ENCODE measurements at regions not wholly inside any gene's neighbourhood (a gene's known extent, or its start where the extent isn't known, plus 50 kb on each side); places are given as distances from the start of the nearest gene placed in this dataset.

DNA sequence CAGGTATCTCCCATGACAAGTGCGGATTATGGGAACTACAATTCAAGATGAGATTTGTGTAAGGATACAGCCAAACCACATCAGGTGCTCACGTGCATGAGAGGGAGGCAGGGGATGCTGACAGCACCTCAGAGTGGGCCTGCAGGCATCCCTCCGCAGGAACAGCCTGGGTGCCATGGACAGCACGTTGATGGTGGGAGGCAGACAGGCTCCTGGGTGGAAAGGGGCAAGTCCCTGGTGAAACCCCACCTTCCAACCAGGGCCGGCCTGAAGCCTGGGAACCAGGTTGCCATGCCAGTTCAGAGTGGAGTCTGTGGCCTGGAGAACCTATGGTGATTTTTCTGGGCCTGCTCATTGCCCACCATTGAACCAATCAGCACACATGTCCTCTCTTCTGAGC, 1469.6 kb downstream of the PCDH7 start:
- no peak for ATAC-seq
- no peak for TF ChIP-seq ZFP3 (CRISPR knock-in tag; IDR thresholded peaks at IDR 0.05)
- no peak for TF ChIP-seq ISL1 (CRISPR knock-in tag; IDR thresholded peaks at IDR 0.05)
- TF ChIP-seq ARNTL (CRISPR knock-in tag; IDR thresholded peaks at IDR 0.05; ENCODE audit: borderline replicate concordance, low read depth), result no peak
- TF ChIP-seq POU6F1 (CRISPR knock-in tag; IDR thresholded peaks at IDR 0.05; ENCODE audit: borderline replicate concordance, low read depth), result no peak
- no peak for TF ChIP-seq TCF4 (CRISPR knock-in tag; IDR thresholded peaks at IDR 0.05; ENCODE audit: borderline replicate concordance)
- no peak for TF ChIP-seq RARB (CRISPR knock-in tag; IDR thresholded peaks at IDR 0.05)
- no peak for TF ChIP-seq SNAI2 (CRISPR knock-in tag; IDR thresholded peaks at IDR 0.05)
- no peak for TF ChIP-seq ZNF8 (CRISPR knock-in tag; IDR thresholded peaks at IDR 0.05)
- no peak for TF ChIP-seq ZC3H10 (CRISPR knock-in tag; IDR thresholded peaks at IDR 0.05)
- TF ChIP-seq, protein P1, sequence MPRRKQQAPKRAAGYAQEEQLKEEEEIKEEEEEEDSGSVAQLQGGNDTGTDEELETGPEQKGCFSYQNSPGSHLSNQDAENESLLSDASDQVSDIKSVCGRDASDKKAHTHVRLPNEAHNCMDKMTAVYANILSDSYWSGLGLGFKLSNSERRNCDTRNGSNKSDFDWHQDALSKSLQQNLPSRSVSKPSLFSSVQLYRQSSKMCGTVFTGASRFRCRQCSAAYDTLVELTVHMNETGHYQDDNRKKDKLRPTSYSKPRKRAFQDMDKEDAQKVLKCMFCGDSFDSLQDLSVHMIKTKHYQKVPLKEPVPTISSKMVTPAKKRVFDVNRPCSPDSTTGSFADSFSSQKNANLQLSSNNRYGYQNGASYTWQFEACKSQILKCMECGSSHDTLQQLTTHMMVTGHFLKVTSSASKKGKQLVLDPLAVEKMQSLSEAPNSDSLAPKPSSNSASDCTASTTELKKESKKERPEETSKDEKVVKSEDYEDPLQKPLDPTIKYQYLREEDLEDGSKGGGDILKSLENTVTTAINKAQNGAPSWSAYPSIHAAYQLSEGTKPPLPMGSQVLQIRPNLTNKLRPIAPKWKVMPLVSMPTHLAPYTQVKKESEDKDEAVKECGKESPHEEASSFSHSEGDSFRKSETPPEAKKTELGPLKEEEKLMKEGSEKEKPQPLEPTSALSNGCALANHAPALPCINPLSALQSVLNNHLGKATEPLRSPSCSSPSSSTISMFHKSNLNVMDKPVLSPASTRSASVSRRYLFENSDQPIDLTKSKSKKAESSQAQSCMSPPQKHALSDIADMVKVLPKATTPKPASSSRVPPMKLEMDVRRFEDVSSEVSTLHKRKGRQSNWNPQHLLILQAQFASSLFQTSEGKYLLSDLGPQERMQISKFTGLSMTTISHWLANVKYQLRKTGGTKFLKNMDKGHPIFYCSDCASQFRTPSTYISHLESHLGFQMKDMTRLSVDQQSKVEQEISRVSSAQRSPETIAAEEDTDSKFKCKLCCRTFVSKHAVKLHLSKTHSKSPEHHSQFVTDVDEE (CRISPR knock-in tag; IDR thresholded peaks at IDR 0.05), result no peak
- no peak for TF ChIP-seq OSR1 (CRISPR knock-in tag; IDR thresholded peaks at IDR 0.05)
- TF ChIP-seq PPARA (CRISPR knock-in tag; IDR thresholded peaks at IDR 0.05; ENCODE audit: borderline replicate concordance), result no peak
- no peak for TF ChIP-seq PATZ1 (CRISPR knock-in tag; IDR thresholded peaks at IDR 0.05; ENCODE audit: borderline replicate concordance)
- TF ChIP-seq ZNF70 (CRISPR knock-in tag; IDR thresholded peaks at IDR 0.05), result no peak
- no peak for TF ChIP-seq TOX (CRISPR knock-in tag; IDR thresholded peaks at IDR 0.05; ENCODE audit: borderline replicate concordance)
- TF ChIP-seq ESRRG (CRISPR knock-in tag; IDR thresholded peaks at IDR 0.05), result no peak
- no peak for TF ChIP-seq GLIS3 (CRISPR knock-in tag; IDR thresholded peaks at IDR 0.05)
- TF ChIP-seq, protein P2, sequence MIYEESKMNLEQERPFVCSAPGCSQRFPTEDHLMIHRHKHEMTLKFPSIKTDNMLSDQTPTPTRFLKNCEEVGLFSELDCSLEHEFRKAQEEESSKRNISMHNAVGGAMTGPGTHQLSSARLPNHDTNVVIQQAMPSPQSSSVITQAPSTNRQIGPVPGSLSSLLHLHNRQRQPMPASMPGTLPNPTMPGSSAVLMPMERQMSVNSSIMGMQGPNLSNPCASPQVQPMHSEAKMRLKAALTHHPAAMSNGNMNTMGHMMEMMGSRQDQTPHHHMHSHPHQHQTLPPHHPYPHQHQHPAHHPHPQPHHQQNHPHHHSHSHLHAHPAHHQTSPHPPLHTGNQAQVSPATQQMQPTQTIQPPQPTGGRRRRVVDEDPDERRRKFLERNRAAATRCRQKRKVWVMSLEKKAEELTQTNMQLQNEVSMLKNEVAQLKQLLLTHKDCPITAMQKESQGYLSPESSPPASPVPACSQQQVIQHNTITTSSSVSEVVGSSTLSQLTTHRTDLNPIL (CRISPR knock-in tag; IDR thresholded peaks at IDR 0.05; ENCODE audit: low read depth), result no peak
- TF ChIP-seq BACH2 (CRISPR knock-in tag; IDR thresholded peaks at IDR 0.05; ENCODE audit: borderline replicate concordance), result no peak

GRCh38 chr4:32191961-32192360, 1471.8 kb downstream of the PCDH7 start:
- TF ChIP-seq SNAI2 (CRISPR knock-in tag; IDR thresholded peaks at IDR 0.05) (no peak), TCF4 (CRISPR knock-in tag; IDR thresholded peaks at IDR 0.05; ENCODE audit: borderline replicate concordance) (no peak), ZFP3 (CRISPR knock-in tag; IDR thresholded peaks at IDR 0.05) (no peak), ZNF8 (CRISPR knock-in tag; IDR thresholded peaks at IDR 0.05) (no peak), ISL1 (CRISPR knock-in tag; IDR thresholded peaks at IDR 0.05) (no peak), ARNTL (CRISPR knock-in tag; IDR thresholded peaks at IDR 0.05; ENCODE audit: borderline replicate concordance, low read depth) (no peak)
- TF ChIP-seq, protein P2 (CRISPR knock-in tag; IDR thresholded peaks at IDR 0.05; ENCODE audit: low read depth), result no peak
- no peak for ATAC-seq

- no peak for TF ChIP-seq ZNF8 (CRISPR knock-in tag; IDR thresholded peaks at IDR 0.05)
- TF ChIP-seq, protein P3, sequence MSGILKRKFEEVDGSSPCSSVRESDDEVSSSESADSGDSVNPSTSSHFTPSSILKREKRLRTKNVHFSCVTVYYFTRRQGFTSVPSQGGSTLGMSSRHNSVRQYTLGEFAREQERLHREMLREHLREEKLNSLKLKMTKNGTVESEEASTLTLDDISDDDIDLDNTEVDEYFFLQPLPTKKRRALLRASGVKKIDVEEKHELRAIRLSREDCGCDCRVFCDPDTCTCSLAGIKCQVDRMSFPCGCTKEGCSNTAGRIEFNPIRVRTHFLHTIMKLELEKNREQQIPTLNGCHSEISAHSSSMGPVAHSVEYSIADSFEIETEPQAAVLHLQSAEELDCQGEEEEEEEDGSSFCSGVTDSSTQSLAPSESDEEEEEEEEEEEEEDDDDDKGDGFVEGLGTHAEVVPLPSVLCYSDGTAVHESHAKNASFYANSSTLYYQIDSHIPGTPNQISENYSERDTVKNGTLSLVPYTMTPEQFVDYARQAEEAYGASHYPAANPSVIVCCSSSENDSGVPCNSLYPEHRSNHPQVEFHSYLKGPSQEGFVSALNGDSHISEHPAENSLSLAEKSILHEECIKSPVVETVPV (CRISPR knock-in tag; IDR thresholded peaks at IDR 0.05), result no peak
- no peak for TF ChIP-seq TOX (CRISPR knock-in tag; IDR thresholded peaks at IDR 0.05; ENCODE audit: borderline replicate concordance)
- TF ChIP-seq ISL1 (CRISPR knock-in tag; IDR thresholded peaks at IDR 0.05), result no peak
- TF ChIP-seq TCF4 (CRISPR knock-in tag; IDR thresholded peaks at IDR 0.05; ENCODE audit: borderline replicate concordance), result no peak
- TF ChIP-seq, protein P2 (CRISPR knock-in tag; IDR thresholded peaks at IDR 0.05; ENCODE audit: low read depth), result no peak
- no peak for TF ChIP-seq RARB (CRISPR knock-in tag; IDR thresholded peaks at IDR 0.05)
- TF ChIP-seq CSDC2 (CRISPR knock-in tag; IDR thresholded peaks at IDR 0.05), result no peak
- TF ChIP-seq ZNF70 (CRISPR knock-in tag; IDR thresholded peaks at IDR 0.05), result no peak
- TF ChIP-seq PATZ1 (CRISPR knock-in tag; IDR thresholded peaks at IDR 0.05; ENCODE audit: borderline replicate concordance), result no peak
- TF ChIP-seq ZNF565 (CRISPR knock-in tag; conservative IDR thresholded peaks at IDR 0.05; ENCODE audit: low read depth), result no peak
- no peak for ATAC-seq
Observed at GRCh38 chr4:32192363-32192762, 1472.2 kb downstream of the PCDH7 start.

All from SK-N-SH treated with all-trans-retinoic acid at 6 μM for 48 hours (cell line).